ENCODE measurements at regions not wholly inside any gene's neighbourhood (a gene's known extent, or its start where the extent isn't known, plus 50 kb on each side); places are given as distances from the start of the nearest gene placed in this dataset.
A peak's percentile ranks its signal among the peaks of the same experiment; 100 is the strongest.

- H3K27me3 ChIP-seq (ENCODE audit: control insufficient read depth, insufficient read depth, low read length) = no peaks in the 10 kb centered on the region
- no peak overlapping the region for H3K9ac ChIP-seq (ENCODE audit: insufficient read depth, low read length)
- H3K4me2 ChIP-seq (ENCODE audit: extremely low read depth, insufficient read depth, low read length) = no peak overlapping the region
- no peak for TF ChIP-seq EZH2 (IDR thresholded peaks at IDR 0.05; ENCODE audit: low read length, missing control alignments)
- no peak for TF ChIP-seq CTCF (conservative IDR thresholded peaks at IDR 0.05 in 1 of 2, IDR thresholded peaks at IDR 0.05 in 1 of 2; ENCODE audit: low read depth in 1 of 2, low read length in 2 of 2)
- H3K27ac ChIP-seq (ENCODE audit: insufficient read depth, low read length) = no peak overlapping the region
- H4K20me1 ChIP-seq (ENCODE audit: control insufficient read depth, extremely low read depth, insufficient read depth, low read length) = no peaks in the 10 kb centered on the region
- no peak overlapping the region for H2AFZ ChIP-seq (ENCODE audit: low read length)
- H3K4me1 ChIP-seq (ENCODE audit: control insufficient read depth, extremely low read depth, insufficient read depth, low read length) = no peaks in the 10 kb centered on the region
- no peak for DNase-seq (ENCODE audit: low read depth in 2 of 2)
- H3K4me3 ChIP-seq (replicated peaks in 1 of 4; ENCODE audit: control extremely low read depth in 1 of 4, insufficient read depth in 1 of 4, low read depth in 3 of 4, low read length in 4 of 4) = no peak overlapping the region
- H3K9me3 ChIP-seq (ENCODE audit: control insufficient read depth, insufficient read depth, low read depth, low read length) = no peaks in the 10 kb centered on the region
- H3K79me2 ChIP-seq (ENCODE audit: control insufficient read depth, insufficient read depth, low read length) = no peaks in the 10 kb centered on the region
- no peaks in the 10 kb centered on the region for H3K36me3 ChIP-seq (ENCODE audit: control insufficient read depth, insufficient read depth, low read length)
Observed at GRCh38 chrX:74147439-74147838, 156.5 kb upstream of the ZCCHC13 start.

- Histone ChIP-seq H3K9ac (ENCODE audit: insufficient read depth, low read length) (no peak overlapping the region), H3K4me1 (ENCODE audit: control insufficient read depth, extremely low read depth, insufficient read depth, low read length) (no peaks in the 10 kb centered on the region), H4K20me1 (ENCODE audit: control insufficient read depth, extremely low read depth, insufficient read depth, low read length) (no peaks in the 10 kb centered on the region), H3K36me3 (ENCODE audit: control insufficient read depth, insufficient read depth, low read length) (no peaks in the 10 kb centered on the region), H3K27me3 (ENCODE audit: control insufficient read depth, insufficient read depth, low read length) (no peaks in the 10 kb centered on the region), H3K79me2 (ENCODE audit: control insufficient read depth, insufficient read depth, low read length) (no peaks in the 10 kb centered on the region), H2AFZ (ENCODE audit: low read length) (no peak overlapping the region), H3K27ac (ENCODE audit: insufficient read depth, low read length) (no peak overlapping the region), H3K4me3 (replicated peaks in 1 of 4; ENCODE audit: control extremely low read depth in 1 of 4, insufficient read depth in 1 of 4, low read depth in 3 of 4, low read length in 4 of 4) (no peak overlapping the region), H3K4me2 (ENCODE audit: extremely low read depth, insufficient read depth, low read length) (no peak overlapping the region), H3K9me3 (ENCODE audit: control insufficient read depth, insufficient read depth, low read depth, low read length) (no peaks in the 10 kb centered on the region)
- no peak for DNase-seq (ENCODE audit: low read depth in 2 of 2)
- no peak for TF ChIP-seq CTCF (conservative IDR thresholded peaks at IDR 0.05 in 1 of 2, IDR thresholded peaks at IDR 0.05 in 1 of 2; ENCODE audit: low read depth in 1 of 2, low read length in 2 of 2)
- TF ChIP-seq EZH2 (IDR thresholded peaks at IDR 0.05; ENCODE audit: low read length, missing control alignments) = no peak
Observed at GRCh38 chrX:74138943-74139342, 165.0 kb upstream of the ZCCHC13 start.

GRCh38 chrX:74133156-74133796 lies 170.7 kb upstream of the ZCCHC13 start:
- Histone ChIP-seq H3K79me2 (ENCODE audit: control insufficient read depth, insufficient read depth, low read length) (no peaks in the 10 kb centered on the region), H4K20me1 (ENCODE audit: control insufficient read depth, extremely low read depth, insufficient read depth, low read length) (no peaks in the 10 kb centered on the region), H3K4me3 (replicated peaks in 1 of 4; ENCODE audit: control extremely low read depth in 1 of 4, insufficient read depth in 1 of 4, low read depth in 3 of 4, low read length in 4 of 4) (no peak overlapping the region), H2AFZ (ENCODE audit: low read length) (no peak overlapping the region), H3K4me1 (ENCODE audit: control insufficient read depth, extremely low read depth, insufficient read depth, low read length) (no peaks in the 10 kb centered on the region), H3K9me3 (ENCODE audit: control insufficient read depth, insufficient read depth, low read depth, low read length) (no peaks in the 10 kb centered on the region), H3K36me3 (ENCODE audit: control insufficient read depth, insufficient read depth, low read length) (no peaks in the 10 kb centered on the region), H3K9ac (ENCODE audit: insufficient read depth, low read length) (no peak overlapping the region), H3K27me3 (ENCODE audit: control insufficient read depth, insufficient read depth, low read length) (no peaks in the 10 kb centered on the region), H3K4me2 (ENCODE audit: extremely low read depth, insufficient read depth, low read length) (no peak overlapping the region), H3K27ac (ENCODE audit: insufficient read depth, low read length) (no peak overlapping the region)
- DNase-seq (ENCODE audit: low read depth in 2 of 2) = peak; percentile 64 to 79
- TF ChIP-seq CTCF (conservative IDR thresholded peaks at IDR 0.05 in 1 of 2, IDR thresholded peaks at IDR 0.05 in 1 of 2; ENCODE audit: low read depth in 1 of 2, low read length in 2 of 2) (peak; percentile 44 to 55), EZH2 (IDR thresholded peaks at IDR 0.05; ENCODE audit: low read length, missing control alignments) (no peak)
